ENCODE measurements at regions not wholly inside any gene's neighbourhood (a gene's known extent, or its start where the extent isn't known, plus 50 kb on each side); places are given as distances from the start of the nearest gene placed in this dataset.
"Not testable (repeated sequence)": the region's sequence is repeated elsewhere in the genome, so short reads cannot be mapped to it uniquely, and the experiment has no call there.

GRCh38 chr3:90087703-90088102 is 980.3 kb downstream of the EPHA3 start:
- DNase-seq: no peak

- DNase-seq: peak; percentile 63
These were observed 984.1 kb downstream of the EPHA3 start for GRCh38 chr3:90091549-90091948.

- peak; percentile 52 for DNase-seq
These were observed 985.6 kb downstream of the EPHA3 start for GRCh38 chr3:90092994-90093393.

GRCh38 chr3:90095811-90096210 is 988.4 kb downstream of the EPHA3 start:
- no peak for DNase-seq

- DNase-seq: no peak
These were observed 992.1 kb downstream of the EPHA3 start for GRCh38 chr3:90099493-90099892.

GRCh38 chr3:90102146-90102545 is 994.7 kb downstream of the EPHA3 start:
- no peak for DNase-seq

GRCh38 chr3:90121326-90121725 is 1013.9 kb downstream of the EPHA3 start:
- no peak for DNase-seq

GRCh38 chr3:90128391-90128790 is 1021.0 kb downstream of the EPHA3 start:
- DNase-seq: no peak

- no peak for DNase-seq
These were observed 1022.3 kb downstream of the EPHA3 start for GRCh38 chr3:90129730-90130129.

GRCh38 chr3:90132197-90132596 is 1024.8 kb downstream of the EPHA3 start:
- no peak for DNase-seq

- DNase-seq: no peak
These were observed 1026.7 kb downstream of the EPHA3 start for GRCh38 chr3:90134090-90134489.

GRCh38 chr3:90136456-90137191 is 1029.2 kb downstream of the EPHA3 start:
- no peak for DNase-seq

- no peak for DNase-seq
These were observed 1037.9 kb downstream of the EPHA3 start for GRCh38 chr3:90145094-90145860.

GRCh38 chr3:90180096-90180495 is 1072.7 kb downstream of the EPHA3 start:
- DNase-seq: no peak

GRCh38 chr3:90180543-90180942 is 1073.1 kb downstream of the EPHA3 start:
- DNase-seq: no peak

GRCh38 chr3:90182291-90182976 is 1075.0 kb downstream of the EPHA3 start:
- peak; percentile 36 for DNase-seq

GRCh38 chr3:90184861-90185260 is 1077.4 kb downstream of the EPHA3 start:
- no peak for DNase-seq

GRCh38 chr3:90197383-90197782 is 1090.0 kb downstream of the EPHA3 start:
- not testable (repeated sequence) for DNase-seq

- DNase-seq: not testable (repeated sequence)
These were observed 1095.5 kb downstream of the EPHA3 start for GRCh38 chr3:90202931-90203330.

- DNase-seq: not testable (repeated sequence)
These were observed 1099.1 kb downstream of the EPHA3 start for GRCh38 chr3:90206482-90206881.

GRCh38 chr3:90207353-90208097 is 1100.1 kb downstream of the EPHA3 start:
- DNase-seq: not testable (repeated sequence)

- DNase-seq: no peak
These were observed 1114.5 kb downstream of the EPHA3 start for GRCh38 chr3:90221900-90222299.

- DNase-seq: no peak
These were observed 1134.1 kb downstream of the EPHA3 start for GRCh38 chr3:90241481-90241880.
